HK-2 (cell line): ENCODE measurements at regions not wholly inside any gene's neighbourhood (a gene's known extent, or its start where the extent isn't known, plus 50 kb on each side); places are given as distances from the start of the nearest gene placed in this dataset.
"Not testable (repeated sequence)": the region's sequence is repeated elsewhere in the genome, so short reads cannot be mapped to it uniquely, and the experiment has no call there.

Source experiments
- DNase-seq: peaks from one replicate; pipeline ENCODE4 v3.0.0-alpha.2; 2018; ENCODE audit not compliant: unreplicated experiment

GRCh38 chrX:95974096-95974470 is 710.6 kb upstream of the DIAPH2 start:
- no peak for DNase-seq

GRCh38 chrX:95974890-95975289 is 709.8 kb upstream of the DIAPH2 start:
- no peak for DNase-seq

GRCh38 chrX:95995583-95995982 is 689.1 kb upstream of the DIAPH2 start:
- DNase-seq, result no peak

GRCh38 chrX:95996294-95996693 is 688.3 kb upstream of the DIAPH2 start:
- DNase-seq, result no peak

GRCh38 chrX:96002431-96002830 is 682.2 kb upstream of the DIAPH2 start:
- DNase-seq, result no peak

- no peak for DNase-seq
Measured at GRCh38 chrX:96004386-96004785, 680.3 kb upstream of the DIAPH2 start.

GRCh38 chrX:96006281-96006680 is 678.4 kb upstream of the DIAPH2 start:
- no peak for DNase-seq

GRCh38 chrX:96027407-96027806 is 657.2 kb upstream of the DIAPH2 start:
- DNase-seq, result no peak

- no peak for DNase-seq
Measured at GRCh38 chrX:96052078-96052477, 632.6 kb upstream of the DIAPH2 start.

GRCh38 chrX:96081891-96082290 is 602.8 kb upstream of the DIAPH2 start:
- DNase-seq, result no peak

- DNase-seq, result no peak
Measured at GRCh38 chrX:96094616-96095015, 590.0 kb upstream of the DIAPH2 start.

GRCh38 chrX:96098471-96098870 is 586.2 kb upstream of the DIAPH2 start:
- DNase-seq, result no peak

- DNase-seq, result no peak
Measured at GRCh38 chrX:96102997-96103396, 581.6 kb upstream of the DIAPH2 start.

GRCh38 chrX:96112689-96113088 is 572.0 kb upstream of the DIAPH2 start:
- DNase-seq, result no peak

GRCh38 chrX:96126182-96126581 is 558.5 kb upstream of the DIAPH2 start:
- DNase-seq, result no peak

GRCh38 chrX:96128058-96128457 is 556.6 kb upstream of the DIAPH2 start:
- DNase-seq, result not testable (repeated sequence)

- DNase-seq, result no peak
Measured at GRCh38 chrX:96140796-96141195, 543.8 kb upstream of the DIAPH2 start.

GRCh38 chrX:96147681-96148080 is 537.0 kb upstream of the DIAPH2 start:
- no peak for DNase-seq

GRCh38 chrX:96170626-96171025 is 514.0 kb upstream of the DIAPH2 start:
- DNase-seq, result no peak

GRCh38 chrX:96176921-96177320 is 507.7 kb upstream of the DIAPH2 start:
- no peak for DNase-seq

GRCh38 chrX:96181605-96182004 is 503.0 kb upstream of the DIAPH2 start:
- no peak for DNase-seq

- no peak for DNase-seq
Measured at GRCh38 chrX:96182366-96182765, 502.3 kb upstream of the DIAPH2 start.

GRCh38 chrX:96183391-96183790 is 501.3 kb upstream of the DIAPH2 start:
- no peak for DNase-seq

GRCh38 chrX:96183843-96184242 is 500.8 kb upstream of the DIAPH2 start:
- no peak for DNase-seq

GRCh38 chrX:96204928-96205327 is 479.7 kb upstream of the DIAPH2 start:
- no peak for DNase-seq
